ENCODE measurements at regions not wholly inside any gene's neighbourhood (a gene's known extent, or its start where the extent isn't known, plus 50 kb on each side); places are given as distances from the start of the nearest gene placed in this dataset.

DNA sequence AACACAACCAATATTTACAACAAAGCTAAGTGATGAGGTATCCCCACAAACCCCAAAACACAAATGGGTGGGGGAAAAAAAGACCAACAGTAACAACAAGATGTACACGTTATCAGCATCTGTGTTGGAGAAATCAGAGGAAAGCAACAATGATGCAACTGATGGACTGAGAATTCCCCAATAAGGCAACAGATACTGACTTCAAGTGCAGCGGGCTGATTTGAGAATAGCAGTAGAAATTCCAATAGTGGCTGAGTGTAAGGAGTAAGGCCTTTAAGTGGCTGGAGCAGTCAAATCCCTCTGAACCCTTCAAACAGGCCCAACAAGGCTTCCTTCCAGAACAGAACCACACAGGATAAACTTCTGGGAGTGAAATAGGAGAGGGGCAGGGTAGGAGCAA is 97.6 kb downstream of the TM2D1 start:
- DNase-seq, result no peak

DNA sequence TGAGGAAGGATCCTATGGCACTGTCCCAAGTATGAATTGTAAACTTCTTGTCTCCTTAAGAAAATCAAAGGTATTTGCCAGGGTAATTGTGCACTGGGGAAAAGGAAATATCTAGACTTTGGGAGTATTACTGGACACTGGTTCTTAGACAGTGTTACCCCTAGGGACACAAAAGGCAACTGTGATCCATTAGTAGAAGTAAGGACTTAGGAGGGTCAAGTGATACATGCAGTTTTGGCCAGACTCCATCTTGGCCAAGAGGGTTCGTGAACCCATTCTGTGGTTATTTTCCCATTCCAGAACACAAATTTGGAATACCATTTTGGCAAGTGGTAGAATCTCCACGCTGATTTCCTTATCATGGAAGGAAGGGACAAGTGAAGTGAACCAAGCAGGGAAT is 98.1 kb downstream of the TM2D1 start:
- no peak for DNase-seq

DNA sequence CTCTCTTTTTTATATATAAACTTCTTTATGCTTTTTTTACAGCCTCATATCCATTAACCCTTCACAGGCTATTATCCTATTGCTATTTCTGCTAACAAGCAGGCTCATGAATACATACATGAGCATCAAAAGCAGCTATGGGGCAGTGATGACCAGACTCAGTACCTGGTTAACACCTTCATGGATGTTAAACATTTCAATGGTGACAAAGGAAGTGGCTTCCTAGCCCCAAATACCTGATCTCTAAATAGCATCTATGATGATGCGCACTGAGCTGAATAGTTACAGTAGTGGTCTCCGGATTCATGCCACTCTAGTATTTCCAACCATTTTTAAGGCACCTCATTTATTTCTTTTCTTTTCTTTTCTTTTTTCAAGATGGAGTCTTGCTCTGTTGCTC is 101.1 kb downstream of the TM2D1 start:
- DNase-seq, result no peak

DNA sequence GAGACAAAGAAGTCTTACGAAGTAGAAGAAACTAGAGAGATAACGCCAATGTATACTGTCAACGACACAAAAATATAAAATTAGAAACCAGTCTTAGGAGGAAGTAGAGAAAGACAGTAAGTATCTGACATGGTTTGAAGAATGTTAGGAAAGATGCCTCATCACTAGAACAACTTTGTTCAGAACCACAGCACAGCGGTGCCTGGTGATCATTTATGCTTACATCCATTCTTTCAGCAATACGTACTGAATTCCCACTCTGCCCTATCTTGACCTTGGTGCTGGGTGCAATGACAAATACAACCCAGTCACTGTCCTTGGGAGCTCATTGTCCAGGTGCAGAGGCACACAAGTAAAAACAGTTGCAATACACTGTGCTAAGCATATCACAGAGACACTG is 104.4 kb downstream of the TM2D1 start:
- no peak for DNase-seq

DNA sequence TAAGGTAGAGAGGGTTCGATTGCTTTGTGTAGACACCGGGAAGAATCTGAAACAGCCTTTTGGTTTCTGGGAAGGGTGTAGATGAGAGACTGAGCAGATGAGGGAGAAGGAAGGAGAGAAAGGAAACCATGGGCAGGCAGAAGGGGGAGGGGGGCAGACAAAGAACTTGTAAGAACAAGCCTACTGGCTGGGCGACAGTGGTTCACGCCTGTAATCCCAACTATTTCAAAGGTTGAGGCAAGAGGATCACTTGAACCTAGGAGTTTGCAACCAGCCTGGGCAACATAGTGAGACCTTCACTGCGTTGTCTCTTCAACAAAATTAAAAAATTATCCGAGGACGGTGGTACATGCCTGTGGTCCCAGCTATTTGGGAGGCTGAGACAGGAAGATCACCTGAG is 106.2 kb downstream of the TM2D1 start:
- DNase-seq, result no peak

DNA sequence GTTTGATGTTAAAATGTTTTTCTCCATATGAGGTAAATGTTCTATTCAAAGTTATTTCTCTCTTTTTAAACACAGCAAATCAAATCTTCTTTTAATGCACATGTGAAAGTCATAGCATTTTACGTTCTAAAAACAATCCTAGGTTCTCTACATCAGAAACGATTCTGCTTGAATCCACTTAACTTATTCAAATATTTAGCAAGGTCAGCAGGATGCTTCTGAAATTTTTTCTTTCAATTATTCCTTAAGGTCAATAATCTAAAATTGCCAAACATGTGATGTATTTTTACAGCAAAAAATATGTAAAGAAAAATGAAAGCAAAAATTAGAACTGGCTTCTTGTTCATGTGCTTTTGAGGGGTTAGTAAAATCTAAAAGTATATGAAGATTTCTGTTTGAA is 106.7 kb downstream of the TM2D1 start:
- no peak for DNase-seq

DNA sequence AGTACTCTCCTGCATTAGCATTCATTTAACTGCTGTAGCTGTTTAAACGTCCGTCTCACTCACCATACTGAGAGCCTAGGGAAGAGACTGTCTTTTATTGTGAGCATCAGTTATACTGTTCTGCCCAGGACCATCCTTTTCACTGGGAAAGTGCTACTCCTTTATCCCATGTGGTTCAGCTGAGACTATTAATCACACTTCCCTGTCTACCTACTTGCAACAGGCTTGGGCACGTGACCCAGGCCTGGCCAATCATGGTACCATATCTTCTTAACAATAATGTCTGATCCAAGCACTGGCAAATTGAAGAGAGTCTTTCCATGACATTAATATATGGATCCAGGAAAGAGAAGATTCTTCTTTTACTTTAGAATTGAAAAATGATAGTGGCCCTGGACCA is 108.1 kb downstream of the TM2D1 start:
- no peak for DNase-seq

DNA sequence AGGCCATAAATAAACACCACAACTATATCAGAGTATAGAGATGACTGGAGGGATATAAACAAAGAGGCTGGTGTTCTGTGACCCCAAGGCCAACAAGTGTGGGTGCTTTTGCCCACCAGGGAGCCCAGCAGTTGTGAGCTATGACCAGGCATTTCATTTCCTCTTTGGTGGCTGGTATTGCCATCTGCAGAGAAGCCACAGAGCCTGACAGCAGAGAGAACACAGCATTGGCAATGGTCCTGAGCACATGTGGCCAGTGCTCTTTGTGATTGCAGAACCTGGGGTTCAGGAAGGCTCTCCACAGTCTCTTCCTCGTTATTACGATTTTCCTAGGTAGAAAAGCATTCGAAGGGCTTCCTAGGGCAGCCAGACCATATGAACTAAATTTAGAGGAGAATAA is 112.3 kb downstream of the TM2D1 start:
- no peak for DNase-seq

DNA sequence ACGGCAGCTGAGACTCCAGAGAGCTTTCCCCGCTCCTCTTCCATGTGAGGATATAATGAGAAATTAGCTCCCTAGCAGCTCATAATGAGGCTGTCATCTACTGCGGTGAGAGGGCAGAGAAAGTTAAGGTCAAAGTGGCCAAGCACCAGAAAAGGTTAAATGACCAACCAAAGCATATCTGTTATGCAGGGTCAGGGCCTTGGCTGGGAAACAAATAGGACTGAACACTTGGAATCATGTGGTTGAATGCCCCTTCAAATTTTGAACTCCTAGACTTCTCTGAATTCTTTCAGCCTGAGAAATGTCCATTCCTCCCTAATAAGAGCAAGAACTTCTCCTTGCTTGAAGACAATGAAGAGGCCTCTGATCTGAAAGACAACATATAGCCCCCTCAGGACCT is 115.9 kb downstream of the TM2D1 start:
- DNase-seq, result no peak

DNA sequence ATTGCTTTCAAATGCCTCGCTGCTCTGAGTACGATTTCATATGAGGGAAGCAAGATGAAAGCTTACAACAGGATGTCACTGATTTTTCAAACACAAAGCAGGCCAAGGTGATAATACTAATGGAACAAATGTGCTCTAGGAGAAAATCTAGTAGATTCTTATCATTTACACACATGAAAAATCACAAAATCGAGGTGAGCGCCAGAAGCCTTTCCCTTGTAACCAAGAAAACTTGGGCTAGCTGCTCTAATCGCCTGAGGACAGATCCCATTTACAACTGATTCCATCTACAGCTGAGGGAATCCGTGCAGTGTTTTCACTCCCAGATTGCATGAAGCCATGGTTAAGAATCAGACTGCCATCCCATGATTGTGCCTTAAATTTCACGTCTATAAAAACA is 117.5 kb downstream of the TM2D1 start:
- DNase-seq, result no peak

DNA sequence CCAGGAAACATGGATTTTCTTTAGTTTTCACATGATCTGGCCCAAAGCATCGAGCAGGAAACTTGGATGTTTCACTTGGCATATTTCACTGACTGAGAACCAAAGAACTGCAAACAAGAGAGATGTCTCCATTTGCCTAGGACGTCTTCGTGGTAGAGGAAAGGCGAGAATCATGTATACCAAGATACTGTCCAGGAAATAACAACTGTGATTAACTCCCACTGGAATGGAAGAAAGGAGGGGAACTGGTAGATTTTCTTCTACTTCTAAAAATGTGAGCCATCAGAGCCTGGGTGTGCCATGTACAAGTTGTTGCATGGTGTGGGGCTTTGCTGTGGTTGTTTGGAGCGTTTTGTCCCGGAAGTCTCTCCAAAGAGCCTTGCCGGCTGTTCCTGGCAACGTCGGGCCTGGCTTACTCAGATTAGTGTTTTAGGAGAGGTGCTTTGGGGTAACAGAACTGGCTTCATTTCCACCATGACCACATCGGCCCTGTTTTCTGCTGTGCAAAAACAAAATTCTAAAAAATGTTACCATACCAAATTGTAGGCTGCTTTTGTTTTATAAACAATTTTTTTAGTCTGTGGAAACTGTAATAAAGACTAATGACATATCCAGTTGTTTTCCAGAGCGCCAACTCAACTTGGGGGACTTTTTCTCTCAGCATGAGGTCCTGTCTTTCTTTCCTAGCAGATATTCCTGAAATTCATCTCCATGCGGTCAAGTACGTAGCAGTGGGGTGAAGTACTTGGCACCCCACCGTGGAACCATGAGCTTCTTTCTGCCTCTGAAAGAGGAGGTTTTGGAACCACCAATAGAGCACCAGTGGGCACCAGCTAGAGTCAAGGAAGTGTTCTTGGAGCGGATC is 118.3 kb downstream of the TM2D1 start:
- DNase-seq, result no peak

DNA sequence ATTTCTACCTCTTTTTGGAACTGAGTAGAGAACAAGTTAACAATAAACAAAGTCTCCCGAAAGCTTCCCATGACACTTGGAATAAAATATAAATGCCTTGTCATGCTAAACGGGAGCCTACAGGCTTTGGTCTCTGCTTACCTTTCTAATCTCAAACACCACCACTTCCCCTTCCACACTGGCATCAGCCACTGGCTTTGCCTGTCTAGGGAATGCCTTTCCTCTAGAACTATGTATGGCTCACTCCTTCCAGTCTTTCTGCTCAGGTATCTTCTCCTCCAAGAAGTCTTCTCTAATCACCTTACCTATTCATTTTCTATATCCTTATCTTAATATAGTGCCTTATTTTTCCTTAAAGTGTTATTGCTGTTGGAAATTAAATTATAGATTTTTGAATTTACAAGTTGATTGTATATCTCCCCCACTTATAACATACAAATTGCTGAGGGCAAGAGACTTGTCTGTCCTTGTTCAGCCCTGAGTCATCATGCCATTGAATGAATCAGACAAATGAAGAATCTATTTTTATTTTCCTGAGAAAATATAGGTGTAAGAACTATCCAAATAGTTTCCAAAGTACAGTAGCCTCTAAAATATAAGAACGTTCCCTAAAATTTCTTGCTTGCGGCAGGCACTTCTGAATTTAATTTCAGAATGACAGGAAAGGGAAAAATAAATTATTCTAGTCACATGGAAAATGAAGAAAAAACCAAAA is 119.2 kb downstream of the TM2D1 start:
- no peak for DNase-seq

DNA sequence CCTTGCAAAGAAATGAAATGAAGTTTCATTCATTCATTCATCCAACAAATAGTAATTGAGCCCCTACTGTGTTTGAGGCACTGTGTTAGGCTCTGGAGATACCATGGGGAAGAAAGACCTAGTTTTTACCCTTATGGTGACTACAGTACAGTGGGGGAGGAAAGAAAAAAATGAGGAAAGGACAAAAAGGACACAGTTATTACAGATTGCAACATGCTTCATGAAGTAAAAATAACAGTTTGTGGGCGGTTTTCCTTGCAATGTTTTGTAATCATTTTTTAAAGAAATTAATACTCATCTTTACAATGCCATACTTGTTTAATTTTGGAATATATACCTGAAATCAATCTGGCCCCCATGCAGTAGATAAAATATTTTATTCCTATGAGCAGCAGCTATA is 120.3 kb downstream of the TM2D1 start:
- DNase-seq, result no peak

DNA sequence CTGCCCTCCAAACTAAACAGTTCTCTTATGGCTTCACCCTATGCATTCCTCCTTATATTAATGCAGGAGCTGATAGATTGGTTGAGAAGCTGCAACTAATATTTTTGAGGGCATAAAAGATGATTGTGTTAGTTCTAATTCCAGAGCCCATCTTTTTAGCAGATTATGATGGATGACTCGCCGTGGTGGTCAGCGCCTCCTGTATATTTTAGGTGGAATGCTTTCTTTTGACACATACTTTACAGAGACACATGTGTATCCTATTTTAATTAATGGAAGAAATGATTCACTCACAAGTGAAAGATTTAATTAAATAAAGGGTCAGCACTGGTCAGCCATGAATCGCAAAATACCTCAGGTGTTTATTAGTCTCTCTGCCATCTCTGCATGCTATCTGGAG is 120.7 kb downstream of the TM2D1 start:
- no peak for DNase-seq

DNA sequence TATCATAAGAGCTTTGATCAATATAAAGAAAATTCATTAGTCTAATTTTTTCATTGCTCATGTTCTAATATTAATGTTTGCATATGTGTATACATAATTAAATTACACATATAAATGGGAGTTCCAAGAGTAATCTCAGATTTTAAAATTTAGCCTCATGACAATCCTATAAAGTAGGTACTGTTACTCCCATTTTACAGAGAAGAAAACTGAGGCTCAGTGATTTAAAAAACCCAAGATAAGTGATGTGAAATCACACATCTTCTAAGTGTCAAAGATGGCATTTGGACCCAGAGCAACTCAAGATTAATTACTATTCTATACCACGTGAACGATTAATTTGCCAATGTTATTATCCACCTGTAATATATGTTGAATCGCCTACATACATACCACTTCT is 122.3 kb downstream of the TM2D1 start:
- DNase-seq, result no peak

DNA sequence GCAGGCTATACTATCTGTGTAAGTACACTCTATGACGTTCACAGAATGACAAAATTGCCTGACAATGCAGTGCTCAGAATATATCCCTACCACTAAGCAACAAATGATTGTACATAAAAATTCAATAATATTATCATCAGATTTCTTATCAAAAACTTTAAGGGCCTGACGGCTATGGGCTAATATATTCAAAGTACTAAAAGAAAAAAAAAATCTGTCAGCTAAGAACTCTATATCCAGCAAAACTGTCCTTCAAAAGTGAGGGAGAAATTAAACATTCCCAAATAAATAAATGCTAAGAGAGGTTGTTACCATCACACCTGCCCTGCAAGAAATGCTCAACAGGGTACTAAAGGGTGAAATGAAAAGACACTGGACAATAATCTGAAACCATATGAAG is 127.3 kb downstream of the TM2D1 start:
- no peak for DNase-seq

DNA sequence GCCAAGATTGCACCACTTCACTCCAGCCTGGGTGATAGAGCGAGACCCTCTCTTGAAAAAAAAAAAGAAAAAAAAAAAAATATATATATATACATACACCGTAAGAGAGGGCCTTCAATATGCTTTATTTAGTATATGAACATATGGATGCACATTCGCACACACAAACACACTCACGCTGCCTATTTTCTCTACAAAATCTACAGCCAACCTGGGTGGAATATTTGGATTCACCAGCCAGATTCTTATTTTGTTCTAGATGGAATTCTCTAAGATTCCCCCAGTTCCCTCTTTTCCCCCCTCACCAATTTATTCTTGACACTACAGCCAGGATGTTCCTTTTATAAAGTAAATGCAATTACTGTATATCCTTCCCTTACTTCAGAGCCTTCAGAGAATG is 131.6 kb downstream of the TM2D1 start:
- no peak for DNase-seq

DNA sequence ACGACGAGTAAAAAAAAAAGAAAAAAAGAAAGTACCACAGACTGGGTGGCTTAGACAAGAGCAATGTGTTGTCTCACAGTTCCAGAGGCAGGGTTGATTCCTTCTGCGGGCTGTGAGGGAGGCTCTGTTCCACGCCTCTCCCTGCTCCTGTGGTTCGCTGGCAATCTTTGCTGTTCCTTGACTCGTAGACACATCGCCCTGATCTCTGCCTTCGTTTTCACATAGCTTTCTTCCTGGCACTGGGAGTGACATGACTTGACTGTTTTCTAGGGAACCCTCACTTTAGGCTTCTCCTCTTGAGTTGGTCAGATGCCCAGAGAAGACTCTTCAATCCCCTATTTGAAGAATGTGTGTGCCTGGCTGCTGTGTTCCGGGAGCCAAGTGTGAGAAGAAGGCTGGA is 133.6 kb downstream of the TM2D1 start:
- DNase-seq, result no peak

DNA sequence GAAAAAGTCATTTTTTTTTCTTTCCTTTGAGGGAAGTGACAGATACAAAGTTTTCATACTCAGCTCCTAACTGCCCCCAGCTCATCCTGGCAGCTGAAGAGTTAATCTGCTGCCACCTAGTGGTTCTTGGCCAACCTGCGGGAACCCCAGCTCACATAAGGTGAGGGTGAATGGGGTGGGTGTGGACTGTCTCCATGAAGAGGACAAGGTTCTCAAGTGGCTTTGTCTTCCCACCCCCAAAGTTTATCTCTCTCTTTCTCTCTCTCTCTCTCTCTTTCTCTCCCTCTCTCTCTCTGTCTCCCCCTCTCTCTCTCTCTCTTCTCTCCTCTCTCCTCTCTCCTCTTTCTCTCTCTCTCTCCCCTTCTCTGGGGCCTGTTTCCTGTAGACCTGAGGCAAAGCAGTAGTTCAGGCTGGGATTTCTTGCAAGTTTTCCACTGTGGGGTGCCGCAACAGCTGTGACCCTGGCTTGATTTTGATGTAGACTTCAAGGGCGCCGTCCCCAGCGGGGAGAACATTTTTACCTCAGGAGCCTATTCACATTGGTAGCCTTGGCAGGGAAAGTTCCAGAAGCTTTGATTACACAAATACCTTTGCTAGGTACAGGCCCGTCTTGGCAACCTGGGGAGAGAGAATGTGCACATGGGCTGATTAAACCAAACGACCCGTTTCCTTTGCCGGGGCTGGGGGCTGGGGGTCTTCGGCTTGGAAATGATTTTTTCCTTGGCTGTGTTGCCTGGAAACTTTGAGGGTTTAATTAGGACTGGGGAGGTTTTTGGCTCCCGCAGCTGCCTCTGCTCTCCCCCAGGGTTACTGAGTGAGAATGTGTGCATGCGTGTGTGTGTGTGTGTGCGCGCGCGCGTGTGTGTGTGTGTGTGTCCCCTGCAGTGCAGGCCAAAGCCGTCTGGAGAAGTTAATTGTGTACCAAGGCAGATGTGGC is 135.9 kb downstream of the TM2D1 start:
- peak; percentile 73 for DNase-seq

DNA sequence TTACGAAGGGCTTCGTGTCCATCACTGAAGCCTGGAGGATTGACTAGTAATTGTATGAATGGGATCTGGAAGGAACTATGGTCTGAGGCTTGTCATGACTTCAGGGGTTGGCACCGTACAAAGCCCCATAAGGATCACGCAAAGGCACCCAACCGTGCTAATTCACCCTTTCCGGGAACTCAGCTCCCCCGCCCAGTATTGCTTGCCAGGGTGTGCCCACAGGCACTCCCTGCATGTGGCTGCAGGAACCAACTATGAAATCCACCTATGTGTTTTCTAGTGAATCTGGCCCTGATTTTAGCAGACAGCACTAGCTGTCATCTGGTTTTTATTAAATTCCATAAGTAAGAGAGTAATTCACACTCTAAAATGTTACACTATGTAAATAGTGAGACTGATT is 139.2 kb downstream of the TM2D1 start:
- no peak for DNase-seq

DNA sequence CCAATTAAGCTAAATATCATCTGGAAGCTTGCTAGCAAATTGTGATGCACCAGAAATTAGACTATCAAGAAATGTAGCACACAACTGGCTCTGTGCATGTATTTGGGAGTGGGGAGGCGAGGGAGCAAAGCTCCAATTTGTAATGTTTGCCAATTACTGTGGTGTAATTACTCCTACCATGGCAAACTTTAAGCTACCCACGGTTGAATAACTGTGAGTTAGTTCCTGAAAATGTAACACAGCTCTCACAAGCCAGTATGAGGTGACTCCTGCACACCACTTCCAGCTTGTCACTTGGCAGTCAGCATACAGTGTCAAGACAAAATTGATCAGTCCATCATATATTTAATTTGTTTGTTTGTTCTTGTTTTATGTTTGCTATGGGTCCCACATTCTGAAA is 141.2 kb downstream of the TM2D1 start:
- DNase-seq, result no peak

DNA sequence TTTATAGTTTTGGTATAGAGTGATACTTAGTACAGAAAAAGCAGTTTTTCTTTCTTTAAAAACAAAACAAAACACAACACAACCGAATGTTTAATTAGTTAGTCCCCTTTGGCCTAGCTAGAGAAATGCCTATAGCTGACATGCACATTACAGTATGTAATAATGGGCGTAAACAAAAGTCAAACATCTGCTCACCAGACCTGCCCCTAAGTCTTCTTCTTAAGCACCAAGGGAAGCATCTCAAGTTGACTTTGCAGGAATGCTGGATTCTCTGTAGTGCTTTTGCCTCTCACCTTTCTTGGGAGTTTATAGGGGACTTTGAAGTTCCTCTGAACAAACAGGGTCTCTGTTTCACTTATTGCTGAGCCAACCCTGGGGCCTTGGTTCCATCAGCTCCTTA is 143.7 kb downstream of the TM2D1 start:
- no peak for DNase-seq

DNA sequence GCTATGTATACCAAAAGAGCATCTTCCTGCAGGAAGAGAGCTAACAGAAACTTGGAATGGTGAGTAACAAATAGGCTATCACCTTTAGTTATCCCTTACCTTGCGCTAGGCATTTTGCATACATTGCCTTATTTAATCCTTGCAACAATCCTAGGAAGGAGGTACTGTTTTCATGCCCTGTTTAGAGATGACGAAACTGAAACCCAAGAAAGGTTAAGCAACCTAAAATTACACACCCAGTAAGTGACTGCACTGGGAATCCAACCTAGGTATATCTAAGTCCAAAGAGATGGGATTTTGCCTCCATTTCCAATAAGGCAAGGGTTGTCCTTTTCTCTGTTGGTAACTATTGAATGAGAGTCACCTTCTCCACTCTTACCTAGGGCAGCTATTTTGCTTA is 144.5 kb downstream of the TM2D1 start:
- no peak for DNase-seq

DNA sequence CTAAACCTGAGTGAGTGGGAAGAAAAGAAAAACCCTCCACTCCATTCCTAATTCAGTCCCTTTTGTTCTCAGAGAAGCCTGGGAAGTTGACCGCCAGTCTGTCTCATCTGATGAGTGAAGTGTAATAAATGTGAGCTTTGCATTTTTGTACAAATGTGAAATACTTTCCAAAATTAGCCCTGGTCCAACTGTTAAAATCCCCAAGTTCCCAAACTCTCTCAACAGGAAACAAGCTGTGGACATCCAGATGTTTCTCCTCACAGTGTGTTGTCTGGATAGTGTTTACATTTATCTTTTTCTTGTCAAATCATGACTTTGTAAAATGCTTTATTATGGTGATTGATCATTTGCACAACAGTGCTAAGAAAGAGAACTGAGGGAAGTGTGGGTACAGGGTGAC is 145.1 kb downstream of the TM2D1 start:
- no peak for DNase-seq

All from activated CD8-positive, alpha-beta memory T cell treated with anti-CD3 and anti-CD28 coated beads for 24 hours (primary cell).